GM23338 (cell line): ENCODE measurements at regions not wholly inside any gene's neighbourhood (a gene's known extent, or its start where the extent isn't known, plus 50 kb on each side); places are given as distances from the start of the nearest gene placed in this dataset.

Experiments
- CREB1 ChIP-seq: fragments of 250-450 bp; sonication (Bioruptor Pico); IDR thresholded peaks from 2 replicates; pipeline ENCODE4 v1.5.0; 2020; ENCODE audit warnings: low read depth, mild to moderate bottlenecking, moderate library complexity
- CTCF ChIP-seq, 2 experiments: fragments of 200-600 bp in 1 of 2; sonication (generic) in 1 of 2; conservative IDR thresholded peaks; 2 replicates each; pipeline versions ENCODE4 v1.5.1 to v1.6.1; 2016 to 2017; ENCODE audit warnings: antibody characterized with exemption in 2 of 2, low read depth in 2 of 2, mild to moderate bottlenecking in 2 of 2, moderate library complexity in 1 of 2
- ETS1 ChIP-seq: IDR thresholded peaks from 2 replicates; pipeline ENCODE4 v1.6.1; 2016; ENCODE audit warnings: antibody characterized with exemption
- EZH2 ChIP-seq: fragments of 200-600 bp; sonication (generic); IDR thresholded peaks from one replicate; pipeline ENCODE4 v1.8.0; 2017; ENCODE audit warnings: antibody characterized with exemption, mild to moderate bottlenecking, low read depth; ENCODE audit not compliant: unreplicated experiment
- EZH2phosphoT487 ChIP-seq: fragments of 200-600 bp; sonication (generic); IDR thresholded peaks from one replicate; pipeline ENCODE4 v1.8.1; 2018; ENCODE audit warnings: antibody characterized with exemption; ENCODE audit not compliant: unreplicated experiment
- JUNB ChIP-seq: IDR thresholded peaks from one replicate; pipeline ENCODE4 v1.6.1; 2016; ENCODE audit warnings: antibody characterized with exemption; ENCODE audit not compliant: unreplicated experiment
- NANOG ChIP-seq: IDR thresholded peaks from 2 replicates; pipeline ENCODE4 v1.6.1; 2016; ENCODE audit warnings: antibody characterized with exemption, borderline replicate concordance
- POLR2AphosphoS5 ChIP-seq: IDR thresholded peaks from 2 replicates; pipeline ENCODE4 v1.6.1; 2016; ENCODE audit warnings: antibody characterized with exemption, low read depth
- REST ChIP-seq: IDR thresholded peaks from one replicate; pipeline ENCODE4 v1.6.1; 2018; ENCODE audit warnings: antibody characterized with exemption; ENCODE audit not compliant: unreplicated experiment
- STAT1 ChIP-seq: IDR thresholded peaks from one replicate; pipeline ENCODE4 v1.6.1; 2016; ENCODE audit warnings: antibody characterized with exemption; ENCODE audit not compliant: unreplicated experiment
- ZNF114 ChIP-seq: fragments of 250-450 bp; sonication (Bioruptor Pico); IDR thresholded peaks from 2 replicates; pipeline ENCODE4 v1.5.0; 2020; ENCODE audit warnings: mild to moderate bottlenecking, moderate library complexity
- ZNF331 ChIP-seq: fragments of 250-450 bp; sonication (Bioruptor Pico); IDR thresholded peaks from 2 replicates; pipeline ENCODE4 v1.5.0; 2020; ENCODE audit warnings: low read depth, mild to moderate bottlenecking, moderate library complexity

- TF ChIP-seq EZH2 (no peak), POLR2AphosphoS5 (no peak), CTCF (conservative IDR thresholded peaks at IDR 0.05; ENCODE audit: low read depth in 2 of 2) (no peak), STAT1 (no peak), EZH2phosphoT487 (no peak), ETS1 (no peak), REST (no peak), ZNF331 (CRISPR knock-in tag) (no peak), CREB1 (CRISPR knock-in tag) (no peak), JUNB (no peak), ZNF114 (CRISPR knock-in tag) (no peak), NANOG (no peak)
These were observed 165.7 kb upstream of the GNAI1 start for GRCh38 chr7:79968894-79969293.
